ENCODE measurements at regions not wholly inside any gene's neighbourhood (a gene's known extent, or its start where the extent isn't known, plus 50 kb on each side); places are given as distances from the start of the nearest gene placed in this dataset.
A peak's percentile ranks its signal among the peaks of the same experiment; 100 is the strongest.
"Not testable (repeated sequence)": the region's sequence is repeated elsewhere in the genome, so short reads cannot be mapped to it uniquely, and the experiment has no call there.

GRCh38 chr7:142566271-142566670 lies 183.0 kb upstream of the PRSS1 start:
- DNase-seq = no peak

GRCh38 chr7:142564125-142564524 lies 185.1 kb upstream of the PRSS1 start:
- DNase-seq = not testable (repeated sequence)

GRCh38 chr7:142563470-142563869 lies 185.8 kb upstream of the PRSS1 start:
- DNase-seq = no peak

- DNase-seq = no peak
These were observed 186.6 kb upstream of the PRSS1 start for GRCh38 chr7:142562688-142563087.

DNA sequence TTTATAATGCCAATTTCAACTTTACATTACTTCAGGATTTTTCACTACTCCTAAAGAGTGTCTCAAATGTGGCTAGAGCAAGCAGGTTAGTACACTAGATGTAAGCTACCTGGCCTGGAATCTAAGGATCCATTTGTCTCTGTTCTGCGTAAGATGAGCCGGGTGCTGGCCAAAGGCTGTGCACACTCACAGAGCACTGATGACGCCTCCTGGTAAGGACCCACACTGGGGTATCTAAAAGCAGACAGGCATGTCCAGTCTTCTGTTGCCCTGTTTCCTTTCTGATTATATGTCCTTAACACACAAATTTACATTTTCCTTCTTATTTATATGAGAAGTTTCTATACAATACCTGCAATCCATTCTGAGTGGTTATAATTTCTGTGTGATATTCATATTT lies 187.9 kb upstream of the PRSS1 start:
- not testable (repeated sequence) for DNase-seq

DNA sequence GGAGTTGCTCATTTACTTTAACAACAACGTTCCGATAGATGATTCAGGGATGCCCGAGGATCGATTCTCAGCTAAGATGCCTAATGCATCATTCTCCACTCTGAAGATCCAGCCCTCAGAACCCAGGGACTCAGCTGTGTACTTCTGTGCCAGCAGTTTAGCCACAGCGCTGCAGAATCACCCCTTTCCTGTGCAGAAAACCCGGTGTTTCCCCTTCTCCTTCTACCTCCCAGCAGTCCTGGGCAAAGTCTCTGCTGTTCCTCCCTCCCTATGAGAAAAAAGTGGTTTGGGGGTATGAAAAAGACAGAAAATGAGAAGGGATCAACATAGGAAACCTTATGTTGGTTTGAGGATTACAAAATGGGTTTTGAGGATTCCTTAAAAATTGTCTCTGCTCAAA lies 188.5 kb upstream of the PRSS1 start:
- not testable (repeated sequence) for DNase-seq

GRCh38 chr7:142560166-142560565 lies 189.1 kb upstream of the PRSS1 start:
- DNase-seq = no peak

DNA sequence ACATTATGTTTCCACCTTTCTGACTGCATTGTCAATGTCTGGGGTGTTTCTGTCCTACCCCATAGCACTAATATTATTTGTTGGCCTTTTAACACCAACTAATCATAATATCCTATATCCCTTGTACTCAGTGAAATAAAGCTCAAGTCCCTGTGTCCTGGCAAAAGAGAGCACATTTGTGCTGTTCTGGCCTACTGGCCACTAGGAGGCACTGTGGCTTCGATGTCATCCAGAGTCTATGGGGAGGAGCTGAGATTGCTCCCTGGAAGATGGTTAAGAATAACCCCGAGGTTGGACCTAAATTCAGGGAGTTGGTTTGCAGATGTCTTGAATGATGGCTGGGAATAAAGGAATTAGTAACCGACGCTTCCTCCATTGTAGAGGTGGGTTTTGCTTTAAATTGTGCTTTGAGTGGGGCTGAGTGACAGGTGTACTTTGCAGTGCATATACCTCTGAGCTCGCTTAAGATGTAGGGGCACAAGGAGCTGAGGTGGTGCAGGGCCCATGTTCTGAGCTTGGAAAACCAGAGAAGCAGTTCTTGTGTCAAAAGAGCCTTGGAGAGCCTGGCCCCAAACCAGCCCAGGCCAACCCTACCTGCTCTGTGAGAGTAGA lies 191.2 kb upstream of the PRSS1 start:
- DNase-seq = peak; percentile 48

GRCh38 chr7:142556740-142557139 lies 192.5 kb upstream of the PRSS1 start:
- peak; percentile 67 for DNase-seq

GRCh38 chr7:142554560-142555532 lies 194.4 kb upstream of the PRSS1 start:
- no peak for DNase-seq

DNA sequence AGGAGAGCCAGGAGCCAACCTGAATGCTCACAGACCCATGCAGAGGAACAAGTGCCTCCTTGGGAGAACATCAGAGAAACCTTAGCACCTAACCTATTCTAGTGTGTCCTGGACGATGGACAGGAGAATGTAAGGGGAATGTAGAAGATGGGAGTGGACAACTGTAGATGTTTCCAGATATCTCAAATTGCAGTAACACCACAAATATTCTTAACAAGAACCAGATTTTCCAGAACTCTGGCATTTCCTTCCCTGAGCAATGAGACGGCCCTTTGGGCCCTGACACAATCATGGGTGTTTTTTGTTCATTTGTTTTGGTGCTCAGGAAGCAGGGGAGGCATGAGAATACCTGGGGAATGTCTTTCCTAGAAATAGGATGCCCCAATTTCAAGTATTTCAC lies 196.1 kb upstream of the PRSS1 start:
- no peak for DNase-seq

GRCh38 chr7:142548978-142549377 lies 200.3 kb upstream of the PRSS1 start:
- no peak for DNase-seq

GRCh38 chr7:142546452-142546851 lies 202.8 kb upstream of the PRSS1 start:
- DNase-seq = no peak

DNA sequence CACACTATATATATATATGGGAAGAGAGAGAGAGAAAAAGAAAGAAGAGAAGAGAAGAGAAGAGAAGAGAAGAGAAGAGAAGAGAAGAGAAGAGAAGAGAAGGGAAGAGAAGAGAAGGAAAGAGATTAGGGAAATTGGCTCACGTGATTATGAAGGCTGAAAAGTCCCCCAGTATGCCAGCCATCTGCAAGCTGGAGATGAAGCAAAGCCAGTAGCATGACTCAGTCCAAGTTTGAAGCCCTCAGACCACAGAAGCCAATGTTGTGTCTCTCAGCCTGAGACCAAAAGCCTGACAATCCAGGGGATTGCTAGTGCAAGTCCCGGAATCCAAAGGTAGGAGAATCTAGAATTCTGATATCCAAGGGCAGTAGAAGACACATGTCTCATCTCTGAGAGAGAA lies 206.3 kb upstream of the PRSS1 start:
- DNase-seq = no peak

DNA sequence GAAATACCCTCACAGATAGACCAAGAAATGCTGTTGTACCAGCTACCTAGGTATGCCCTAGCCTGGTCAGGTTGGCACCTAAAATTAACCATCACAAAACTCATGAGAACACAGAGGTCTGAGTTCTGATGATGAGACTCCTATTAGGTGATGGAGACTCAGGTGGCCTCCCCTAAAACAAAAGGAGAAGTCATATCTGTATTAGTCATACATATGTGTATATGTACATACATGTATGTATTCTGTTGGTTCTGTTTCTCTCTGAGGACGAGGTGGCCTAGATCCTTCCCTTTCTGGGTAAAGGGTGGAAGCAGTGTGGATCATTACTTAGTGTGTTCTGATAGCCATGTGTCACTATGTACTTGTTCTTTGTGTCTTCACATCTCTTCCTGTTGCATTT lies 207.2 kb upstream of the PRSS1 start:
- no peak for DNase-seq

DNA sequence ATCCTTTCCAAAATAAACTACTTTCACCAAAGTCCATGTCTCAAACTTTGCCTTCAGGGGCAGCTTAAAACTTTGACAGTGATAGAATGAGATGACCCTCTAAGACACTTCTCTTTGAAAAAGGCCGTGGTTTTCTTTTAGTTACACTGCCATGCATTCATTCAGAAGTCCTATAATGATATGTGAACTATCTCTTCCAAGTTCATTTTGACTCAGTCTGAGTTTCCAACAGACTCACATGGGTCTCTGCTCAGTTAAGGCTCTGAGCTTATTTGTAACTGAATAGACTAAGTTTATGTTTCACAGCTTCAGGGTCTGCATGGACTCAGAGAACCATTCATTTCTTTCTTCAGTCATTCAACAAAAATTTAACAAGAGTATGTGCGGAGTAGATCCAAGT lies 208.9 kb upstream of the PRSS1 start:
- no peak for DNase-seq

- no peak for DNase-seq
These were observed 209.4 kb upstream of the PRSS1 start for GRCh38 chr7:142539901-142540300.

DNA sequence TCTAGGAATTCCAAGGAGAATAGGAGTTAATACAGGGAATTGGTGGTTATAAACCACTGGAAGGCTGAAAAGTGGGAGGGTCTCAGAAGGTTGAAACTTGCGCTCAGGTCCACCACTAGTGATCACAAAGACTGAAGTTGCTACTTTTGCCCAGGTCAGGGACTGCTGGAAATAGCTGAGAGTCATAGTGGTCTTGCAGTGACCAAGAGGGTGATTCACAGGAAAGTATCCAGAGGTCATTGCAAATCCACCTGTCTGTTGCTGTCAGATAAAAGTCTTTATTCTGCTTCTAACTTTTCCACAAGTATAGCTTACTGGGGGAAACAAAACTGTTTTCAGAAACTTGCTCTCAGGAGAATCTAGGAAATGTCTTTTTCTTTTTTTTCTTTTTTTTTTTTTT lies 211.5 kb upstream of the PRSS1 start:
- no peak for DNase-seq

- peak; percentile 72 for DNase-seq
These were observed 214.0 kb upstream of the PRSS1 start for GRCh38 chr7:142535123-142535779.

DNA sequence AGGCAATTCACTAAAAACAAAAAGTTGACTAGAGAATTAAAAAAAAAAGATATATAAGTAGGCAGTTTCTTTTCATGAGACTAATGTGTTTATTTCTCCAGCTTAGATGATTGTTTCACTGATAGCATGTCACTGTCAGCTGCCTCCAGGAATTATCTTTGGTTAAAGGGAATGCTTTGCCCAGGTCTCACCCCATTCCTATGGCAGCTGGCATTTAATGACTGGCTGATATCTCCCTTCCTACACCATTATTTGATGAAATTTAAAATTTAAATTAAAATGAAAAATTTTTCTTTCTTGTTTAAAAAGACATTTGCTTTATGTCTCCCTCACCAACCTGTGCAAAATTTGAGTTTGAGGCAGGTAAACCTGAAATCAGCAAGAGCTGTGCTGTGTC lies 214.5 kb upstream of the PRSS1 start:
- no peak for DNase-seq

GRCh38 chr7:142533920-142534319 lies 215.4 kb upstream of the PRSS1 start:
- no peak for DNase-seq

GRCh38 chr7:142529591-142529990 lies 219.7 kb upstream of the PRSS1 start:
- no peak for DNase-seq

- DNase-seq = no peak
These were observed 220.5 kb upstream of the PRSS1 start for GRCh38 chr7:142528608-142529408.

Measured in NK-92 treated with Interleukin-12 subunit alpha and Interleukin-12 subunit beta, amount 100 ng/mL, for 24 hours (cell line).